ENCODE measurements at regions not wholly inside any gene's neighbourhood (a gene's known extent, or its start where the extent isn't known, plus 50 kb on each side); places are given as distances from the start of the nearest gene placed in this dataset.

DNA sequence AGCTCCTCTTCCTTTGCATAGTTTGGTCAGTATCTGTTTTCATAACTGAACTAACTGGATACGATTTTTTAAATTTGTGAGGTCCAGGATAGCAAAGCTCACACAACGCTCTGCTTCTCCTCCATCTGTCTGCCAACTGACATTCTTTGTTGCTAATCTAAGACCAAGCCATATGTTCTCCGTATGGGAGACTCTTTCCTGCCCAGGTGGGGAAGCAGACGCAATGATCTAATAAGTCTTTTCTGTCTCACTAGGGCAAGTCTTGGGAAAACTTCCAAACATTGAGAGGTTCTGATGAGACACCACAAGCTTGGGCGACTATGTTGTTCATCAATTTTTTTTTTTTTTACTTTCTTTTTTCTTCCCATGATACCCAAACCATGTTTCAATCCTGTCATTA lies 558.5 kb downstream of the EFNA5 start:
- DNase-seq (ENCODE audit: low spot score) = no peak
- Histone ChIP-seq H3K27ac (no peak overlapping the region), H3K4me3 (no peak overlapping the region)
- TF ChIP-seq, protein P1, sequence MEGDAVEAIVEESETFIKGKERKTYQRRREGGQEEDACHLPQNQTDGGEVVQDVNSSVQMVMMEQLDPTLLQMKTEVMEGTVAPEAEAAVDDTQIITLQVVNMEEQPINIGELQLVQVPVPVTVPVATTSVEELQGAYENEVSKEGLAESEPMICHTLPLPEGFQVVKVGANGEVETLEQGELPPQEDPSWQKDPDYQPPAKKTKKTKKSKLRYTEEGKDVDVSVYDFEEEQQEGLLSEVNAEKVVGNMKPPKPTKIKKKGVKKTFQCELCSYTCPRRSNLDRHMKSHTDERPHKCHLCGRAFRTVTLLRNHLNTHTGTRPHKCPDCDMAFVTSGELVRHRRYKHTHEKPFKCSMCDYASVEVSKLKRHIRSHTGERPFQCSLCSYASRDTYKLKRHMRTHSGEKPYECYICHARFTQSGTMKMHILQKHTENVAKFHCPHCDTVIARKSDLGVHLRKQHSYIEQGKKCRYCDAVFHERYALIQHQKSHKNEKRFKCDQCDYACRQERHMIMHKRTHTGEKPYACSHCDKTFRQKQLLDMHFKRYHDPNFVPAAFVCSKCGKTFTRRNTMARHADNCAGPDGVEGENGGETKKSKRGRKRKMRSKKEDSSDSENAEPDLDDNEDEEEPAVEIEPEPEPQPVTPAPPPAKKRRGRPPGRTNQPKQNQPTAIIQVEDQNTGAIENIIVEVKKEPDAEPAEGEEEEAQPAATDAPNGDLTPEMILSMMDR (IDR thresholded peaks at IDR 0.05) = no peak

DNA sequence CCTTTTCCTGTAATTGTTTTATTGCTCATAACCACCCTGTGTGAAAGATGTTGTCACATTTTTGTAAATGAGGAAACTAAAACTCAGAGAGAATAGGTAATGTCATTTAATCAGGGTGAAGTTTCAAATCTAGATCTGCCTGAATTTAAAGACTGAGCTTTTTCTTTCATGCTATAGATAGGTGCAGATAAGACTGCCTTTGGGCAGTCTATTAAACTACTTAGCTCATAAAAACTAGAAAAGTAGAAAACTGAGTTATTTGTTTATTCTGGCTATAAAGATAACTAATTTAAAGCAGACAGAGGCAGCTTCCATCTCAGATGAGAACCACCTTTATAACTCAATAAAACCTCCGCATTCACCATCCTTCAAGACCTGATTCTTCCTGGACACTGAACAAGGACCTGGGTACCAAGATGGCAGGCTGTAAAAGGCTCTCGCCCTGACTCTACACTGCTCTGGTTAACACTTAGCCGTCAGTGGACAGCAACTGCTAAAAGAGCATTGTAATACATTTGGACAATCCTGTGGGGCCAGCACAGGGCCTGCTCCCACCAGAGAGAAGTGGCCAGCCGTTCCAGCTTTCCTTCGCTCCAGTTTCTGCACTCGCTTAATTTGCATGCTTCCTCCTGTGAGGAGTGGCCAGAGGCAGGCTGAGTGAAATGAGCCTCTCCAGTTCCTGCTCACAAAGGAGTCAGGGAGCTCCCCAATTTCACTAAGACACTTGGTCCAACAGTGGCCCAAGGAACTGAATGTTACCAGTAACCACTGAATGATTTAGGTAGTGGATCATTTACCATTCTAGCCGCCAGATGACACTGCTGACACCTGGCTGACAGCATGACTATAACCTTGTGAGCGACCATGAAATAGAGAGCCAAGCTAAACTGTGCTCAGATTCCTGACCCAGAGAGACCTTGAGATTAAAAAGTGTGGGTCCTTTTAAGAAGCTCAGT lies 566.4 kb downstream of the EFNA5 start:
- TF ChIP-seq, protein P1 (IDR thresholded peaks at IDR 0.05) = no peak
- Histone ChIP-seq H3K4me3 (no peak overlapping the region), H3K27ac (no peak overlapping the region)
- no peak for DNase-seq (ENCODE audit: low spot score)

DNA sequence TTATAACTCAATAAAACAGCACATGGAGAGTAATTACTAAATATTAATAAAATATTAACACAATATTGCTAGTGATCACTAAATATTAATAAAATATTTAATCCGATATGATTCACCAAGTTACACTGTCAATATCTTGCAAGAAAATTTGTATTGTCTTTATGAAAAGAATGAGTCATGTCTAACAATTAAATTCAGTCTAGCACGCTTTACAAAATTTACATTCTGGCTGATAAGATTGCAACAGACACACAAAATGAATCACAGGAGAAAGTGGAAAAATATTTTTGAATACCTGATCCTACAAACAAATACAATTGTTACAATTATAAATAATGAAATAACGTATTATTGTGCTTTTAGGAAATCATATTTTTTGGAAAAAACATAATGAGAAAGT lies 567.2 kb downstream of the EFNA5 start:
- DNase-seq (ENCODE audit: low spot score) = no peak
- H3K4me3 ChIP-seq = no peak overlapping the region
- no peak overlapping the region for H3K27ac ChIP-seq
- TF ChIP-seq, protein P1 (IDR thresholded peaks at IDR 0.05) = no peak

DNA sequence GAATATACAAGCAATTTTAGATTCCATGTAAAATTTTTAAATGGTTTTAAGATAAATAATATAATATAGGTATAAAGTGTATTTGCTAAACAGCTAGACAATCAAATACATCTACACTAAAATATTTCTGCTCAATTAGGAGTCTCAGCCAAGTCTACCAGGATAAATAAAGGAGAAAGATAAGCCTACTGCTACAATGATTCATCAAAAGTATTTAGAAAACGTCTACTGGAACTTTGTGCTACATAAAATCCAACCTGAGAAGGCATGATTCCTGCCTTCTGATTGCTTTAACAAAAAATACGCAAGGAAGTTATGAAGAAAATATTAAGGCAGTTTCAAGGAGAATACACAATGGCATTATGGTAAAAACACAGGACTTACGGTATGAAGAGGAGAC lies 570.6 kb downstream of the EFNA5 start:
- no peak for DNase-seq (ENCODE audit: low spot score)
- TF ChIP-seq, protein P1 (IDR thresholded peaks at IDR 0.05) = no peak
- no peak overlapping the region for H3K4me3 ChIP-seq
- H3K27ac ChIP-seq = no peak overlapping the region

DNA sequence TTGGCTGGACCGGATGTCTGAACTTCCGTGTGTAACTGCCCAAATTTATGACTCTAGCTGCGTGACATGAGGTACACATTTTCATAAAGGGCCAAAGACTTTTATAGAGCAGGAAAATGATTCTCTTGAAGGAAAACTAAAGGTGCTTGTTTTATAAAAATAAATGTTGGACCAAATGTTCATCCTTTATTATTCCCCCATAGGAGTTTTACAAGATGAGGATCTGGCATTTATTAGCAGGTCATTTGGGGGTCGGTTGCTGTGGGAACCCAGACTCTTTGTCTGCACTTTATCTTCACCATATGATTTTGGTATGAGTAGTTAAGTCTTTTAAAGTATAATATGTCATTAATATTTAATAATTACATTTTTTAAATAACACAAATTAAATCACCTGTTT lies 571.2 kb downstream of the EFNA5 start:
- DNase-seq (ENCODE audit: low spot score) = no peak
- TF ChIP-seq, protein P1 (IDR thresholded peaks at IDR 0.05) = no peak
- Histone ChIP-seq H3K4me3 (no peak overlapping the region), H3K27ac (no peak overlapping the region)

DNA sequence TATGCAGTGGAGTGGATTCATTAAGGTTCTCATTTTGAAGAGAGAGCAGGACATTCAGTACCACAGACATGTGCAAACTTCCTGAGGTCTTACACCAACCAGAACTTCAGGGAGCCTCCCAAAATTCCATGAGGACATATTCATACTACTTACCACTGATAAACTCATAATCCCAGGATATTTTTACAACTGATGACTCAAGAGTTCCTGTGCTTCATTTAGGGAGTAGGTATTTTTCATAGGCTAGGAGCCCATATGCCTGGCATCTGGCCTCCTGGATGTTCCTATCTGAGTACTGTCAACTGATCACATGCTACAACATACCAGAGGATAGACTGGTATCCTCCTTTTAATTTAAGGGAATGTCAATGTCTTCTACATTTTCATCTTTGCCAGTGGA lies 578.0 kb downstream of the EFNA5 start:
- no peak for DNase-seq (ENCODE audit: low spot score)

More for the DNA sequence above, 578.0 kb downstream of the EFNA5 start:
- TF ChIP-seq, protein P1 (IDR thresholded peaks at IDR 0.05) = no peak
- no peak overlapping the region for H3K27ac ChIP-seq
- H3K4me3 ChIP-seq = no peak overlapping the region
